ENCODE measurements at regions not wholly inside any gene's neighbourhood (a gene's known extent, or its start where the extent isn't known, plus 50 kb on each side); places are given as distances from the start of the nearest gene placed in this dataset.

- TF ChIP-seq, protein P1, sequence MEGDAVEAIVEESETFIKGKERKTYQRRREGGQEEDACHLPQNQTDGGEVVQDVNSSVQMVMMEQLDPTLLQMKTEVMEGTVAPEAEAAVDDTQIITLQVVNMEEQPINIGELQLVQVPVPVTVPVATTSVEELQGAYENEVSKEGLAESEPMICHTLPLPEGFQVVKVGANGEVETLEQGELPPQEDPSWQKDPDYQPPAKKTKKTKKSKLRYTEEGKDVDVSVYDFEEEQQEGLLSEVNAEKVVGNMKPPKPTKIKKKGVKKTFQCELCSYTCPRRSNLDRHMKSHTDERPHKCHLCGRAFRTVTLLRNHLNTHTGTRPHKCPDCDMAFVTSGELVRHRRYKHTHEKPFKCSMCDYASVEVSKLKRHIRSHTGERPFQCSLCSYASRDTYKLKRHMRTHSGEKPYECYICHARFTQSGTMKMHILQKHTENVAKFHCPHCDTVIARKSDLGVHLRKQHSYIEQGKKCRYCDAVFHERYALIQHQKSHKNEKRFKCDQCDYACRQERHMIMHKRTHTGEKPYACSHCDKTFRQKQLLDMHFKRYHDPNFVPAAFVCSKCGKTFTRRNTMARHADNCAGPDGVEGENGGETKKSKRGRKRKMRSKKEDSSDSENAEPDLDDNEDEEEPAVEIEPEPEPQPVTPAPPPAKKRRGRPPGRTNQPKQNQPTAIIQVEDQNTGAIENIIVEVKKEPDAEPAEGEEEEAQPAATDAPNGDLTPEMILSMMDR (conservative IDR thresholded peaks at IDR 0.05; ENCODE audit: low read length) = no peak
- TF ChIP-seq EZH2phosphoT487 (IDR thresholded peaks at IDR 0.05; ENCODE audit: borderline replicate concordance) = no peak
Measured at GRCh38 chr10:131024259-131025131, 287.0 kb downstream of the TCERG1L start.
